ENCODE measurements at regions not wholly inside any gene's neighbourhood (a gene's known extent, or its start where the extent isn't known, plus 50 kb on each side); places are given as distances from the start of the nearest gene placed in this dataset.

DNA sequence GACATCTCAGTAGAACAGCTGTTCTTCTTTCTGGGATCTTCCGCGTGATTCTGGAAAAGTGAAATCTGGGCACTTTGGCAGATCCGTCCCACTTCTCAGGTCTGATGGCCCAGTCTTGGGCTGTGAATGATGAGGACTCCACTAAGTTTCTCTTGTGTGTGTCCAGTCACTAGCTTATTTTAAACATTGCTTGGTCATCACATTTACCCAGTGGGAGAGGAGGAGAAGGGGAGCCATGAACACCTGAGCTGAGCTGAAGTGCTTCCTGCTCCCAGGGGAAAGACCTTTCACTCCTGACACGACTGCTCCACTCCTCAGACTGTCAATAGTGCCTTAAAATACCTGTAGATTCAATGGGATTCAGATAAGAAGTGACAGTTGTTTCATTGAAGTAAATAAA lies 101.9 kb upstream of the SLC35F3 start:
- ATAC-seq = no peak
- Histone ChIP-seq H4K20me1 (ENCODE audit: control insufficient read depth, insufficient read depth) (no peaks in the 10 kb centered on the region), H3K27me3 (replicated peaks in 1 of 2; ENCODE audit: control insufficient read depth in 2 of 2, insufficient read depth in 2 of 2, low read length in 1 of 2) (no peaks in the 10 kb centered on the region; a peak in 1 of 4 replicates), H2AFZ (ENCODE audit: control insufficient read depth, low read depth, low read length) (no peak overlapping the region), H3K4me3 (no peak overlapping the region), H3K9me3 (replicated peaks; ENCODE audit: control insufficient read depth, insufficient read depth, low read length) (no peaks in the 10 kb centered on the region; the same call in 2 of the 3 replicates), H3K36me3 (ENCODE audit: control insufficient read depth in 2 of 2, insufficient read depth in 2 of 2, low read length in 1 of 2) (no peaks in the 10 kb centered on the region), H3K9ac (ENCODE audit: control insufficient read depth, insufficient read depth, low read length) (no peak overlapping the region), H3K4me1 (ENCODE audit: control insufficient read depth, insufficient read depth, low read length) (no peaks in the 10 kb centered on the region), H3K4me2 (ENCODE audit: control insufficient read depth, insufficient read depth) (no peak overlapping the region), H3K79me2 (ENCODE audit: control insufficient read depth, insufficient read depth, low read length) (no peaks in the 10 kb centered on the region), H3K27ac (ENCODE audit: control insufficient read depth, insufficient read depth) (no peak overlapping the region)
- ChIA-PET POLR2A (no interaction called here), SMC1A (ENCODE audit: uncharacterized antibody, unreplicated experiment) (interaction anchor here (0.6 kb wide), 1 partner anchor 48 kb away, joined by 3 read pairs; no protein-coding TSS in a partner anchor), CTCF (no interaction called here), RAD21 (ENCODE audit: unreplicated experiment) (no interaction called here)
- FAIRE-seq = no peak
- 50% methylated on average over 4 of the region's 4 CpGs for WGBS (ENCODE audit: insufficient coverage, insufficient replicate concordance, low lambda C conversion rate, missing lambda C conversion rate)
- TF ChIP-seq MEF2B (IDR thresholded peaks at IDR 0.05; ENCODE audit: partially characterized antibody, poor library complexity, severe bottlenecking) = no peak
- TF ChIP-seq, protein P1, sequence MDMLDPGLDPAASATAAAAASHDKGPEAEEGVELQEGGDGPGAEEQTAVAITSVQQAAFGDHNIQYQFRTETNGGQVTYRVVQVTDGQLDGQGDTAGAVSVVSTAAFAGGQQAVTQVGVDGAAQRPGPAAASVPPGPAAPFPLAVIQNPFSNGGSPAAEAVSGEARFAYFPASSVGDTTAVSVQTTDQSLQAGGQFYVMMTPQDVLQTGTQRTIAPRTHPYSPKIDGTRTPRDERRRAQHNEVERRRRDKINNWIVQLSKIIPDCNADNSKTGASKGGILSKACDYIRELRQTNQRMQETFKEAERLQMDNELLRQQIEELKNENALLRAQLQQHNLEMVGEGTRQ (IDR thresholded peaks at IDR 0.05; ENCODE audit: borderline replicate concordance, low read depth, low read length) = no peak
- DNase-seq (ENCODE audit: low read depth, low spot score) = no peak
- in situ Hi-C loops (cut with MboI) = no loop called here
- no TSS peak for BruUV-seq (replicated peaks)
- intact Hi-C loops (cut with micrococcal nuclease; ENCODE audit: unreplicated experiment) = no loop called here

DNA sequence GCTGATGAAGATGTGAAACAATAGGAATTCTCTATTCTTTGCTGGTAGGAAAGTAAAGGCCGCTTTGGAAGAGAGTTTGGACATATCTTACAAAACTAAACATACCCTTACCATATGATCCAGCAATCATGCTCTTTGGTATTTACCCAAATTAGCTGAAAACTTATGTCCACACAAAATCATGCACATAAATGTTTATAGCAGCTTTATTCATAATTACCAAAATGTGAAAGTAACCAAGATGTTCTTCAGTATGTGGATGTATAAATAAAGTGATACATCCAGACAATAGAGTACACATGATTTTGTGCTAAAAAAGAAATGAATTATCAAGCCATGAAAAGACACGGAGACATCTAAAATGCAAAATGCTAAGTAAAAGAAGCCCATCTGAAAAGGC lies 98.7 kb upstream of the SLC35F3 start:
- H3K4me1 ChIP-seq (ENCODE audit: control insufficient read depth, insufficient read depth, low read length) = no peaks in the 10 kb centered on the region
- H3K9ac ChIP-seq (ENCODE audit: control insufficient read depth, insufficient read depth, low read length) = no peak overlapping the region
- intact Hi-C loops (cut with micrococcal nuclease; ENCODE audit: unreplicated experiment) (no loop called here), in situ Hi-C loops (cut with MboI) (no loop called here)
- H3K4me2 ChIP-seq (ENCODE audit: control insufficient read depth, insufficient read depth) = no peak overlapping the region
- POLR2A ChIA-PET = no interaction called here
- no peak for FAIRE-seq
- H2AFZ ChIP-seq (ENCODE audit: control insufficient read depth, low read depth, low read length) = no peak overlapping the region
- ATAC-seq = no peak
- RAD21 ChIA-PET (ENCODE audit: unreplicated experiment) = no interaction called here
- H3K27me3 ChIP-seq (replicated peaks in 1 of 2; ENCODE audit: control insufficient read depth in 2 of 2, insufficient read depth in 2 of 2, low read length in 1 of 2) = no peaks in the 10 kb centered on the region
- H3K9me3 ChIP-seq (replicated peaks; ENCODE audit: control insufficient read depth, insufficient read depth, low read length) = no peaks in the 10 kb centered on the region; the same call in 2 of the 3 replicates
- no peak for DNase-seq (ENCODE audit: low read depth, low spot score)
- WGBS (ENCODE audit: insufficient coverage, insufficient replicate concordance, low lambda C conversion rate, missing lambda C conversion rate) = 24% methylated on average over 2 of the region's 2 CpGs
- H3K27ac ChIP-seq (ENCODE audit: control insufficient read depth, insufficient read depth) = no peak overlapping the region
- H3K79me2 ChIP-seq (ENCODE audit: control insufficient read depth, insufficient read depth, low read length) = no peaks in the 10 kb centered on the region
- TF ChIP-seq DPF2 (IDR thresholded peaks at IDR 0.05) (no peak), SP1 (IDR thresholded peaks at IDR 0.05; ENCODE audit: low read depth, low read length) (no peak), KLF5 (IDR thresholded peaks at IDR 0.05; ENCODE audit: partially characterized antibody) (no peak), NBN (IDR thresholded peaks at IDR 0.05) (no peak), YBX1 (IDR thresholded peaks at IDR 0.05) (no peak), SUZ12 (IDR thresholded peaks at IDR 0.05; ENCODE audit: unreplicated experiment) (no peak), ESRRA (IDR thresholded peaks at IDR 0.05; ENCODE audit: low read length) (no peak)
- TF ChIP-seq, protein P2, sequence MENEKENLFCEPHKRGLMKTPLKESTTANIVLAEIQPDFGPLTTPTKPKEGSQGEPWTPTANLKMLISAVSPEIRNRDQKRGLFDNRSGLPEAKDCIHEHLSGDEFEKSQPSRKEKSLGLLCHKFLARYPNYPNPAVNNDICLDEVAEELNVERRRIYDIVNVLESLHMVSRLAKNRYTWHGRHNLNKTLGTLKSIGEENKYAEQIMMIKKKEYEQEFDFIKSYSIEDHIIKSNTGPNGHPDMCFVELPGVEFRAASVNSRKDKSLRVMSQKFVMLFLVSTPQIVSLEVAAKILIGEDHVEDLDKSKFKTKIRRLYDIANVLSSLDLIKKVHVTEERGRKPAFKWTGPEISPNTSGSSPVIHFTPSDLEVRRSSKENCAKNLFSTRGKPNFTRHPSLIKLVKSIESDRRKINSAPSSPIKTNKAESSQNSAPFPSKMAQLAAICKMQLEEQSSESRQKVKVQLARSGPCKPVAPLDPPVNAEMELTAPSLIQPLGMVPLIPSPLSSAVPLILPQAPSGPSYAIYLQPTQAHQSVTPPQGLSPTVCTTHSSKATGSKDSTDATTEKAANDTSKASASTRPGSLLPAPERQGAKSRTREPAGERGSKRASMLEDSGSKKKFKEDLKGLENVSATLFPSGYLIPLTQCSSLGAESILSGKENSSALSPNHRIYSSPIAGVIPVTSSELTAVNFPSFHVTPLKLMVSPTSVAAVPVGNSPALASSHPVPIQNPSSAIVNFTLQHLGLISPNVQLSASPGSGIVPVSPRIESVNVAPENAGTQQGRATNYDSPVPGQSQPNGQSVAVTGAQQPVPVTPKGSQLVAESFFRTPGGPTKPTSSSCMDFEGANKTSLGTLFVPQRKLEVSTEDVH (IDR thresholded peaks at IDR 0.05; ENCODE audit: low read depth, partially characterized antibody) = no peak
- TF ChIP-seq, protein P3, sequence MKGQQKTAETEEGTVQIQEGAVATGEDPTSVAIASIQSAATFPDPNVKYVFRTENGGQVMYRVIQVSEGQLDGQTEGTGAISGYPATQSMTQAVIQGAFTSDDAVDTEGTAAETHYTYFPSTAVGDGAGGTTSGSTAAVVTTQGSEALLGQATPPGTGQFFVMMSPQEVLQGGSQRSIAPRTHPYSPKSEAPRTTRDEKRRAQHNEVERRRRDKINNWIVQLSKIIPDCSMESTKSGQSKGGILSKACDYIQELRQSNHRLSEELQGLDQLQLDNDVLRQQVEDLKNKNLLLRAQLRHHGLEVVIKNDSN (IDR thresholded peaks at IDR 0.05; ENCODE audit: borderline replicate concordance, extremely low read length, insufficient read depth, low read depth, low read length) = no peak
- SMC1A ChIA-PET (ENCODE audit: uncharacterized antibody, unreplicated experiment) = no interaction called here
- no peak overlapping the region for H3K4me3 ChIP-seq
- H4K20me1 ChIP-seq (ENCODE audit: control insufficient read depth, insufficient read depth) = no peaks in the 10 kb centered on the region
- no peaks in the 10 kb centered on the region for H3K36me3 ChIP-seq (ENCODE audit: control insufficient read depth in 2 of 2, insufficient read depth in 2 of 2, low read length in 1 of 2)
- no TSS peak for BruUV-seq (replicated peaks)
- CTCF ChIA-PET = no interaction called here

Measured in GM12878 (cell line).